Activated T-cell treated with anti-CD3 and anti-CD28 coated beads, Interleukin-2, amount 50 U/mL, for 24 hours (primary cell): ENCODE measurements at regions not wholly inside any gene's neighbourhood (a gene's known extent, or its start where the extent isn't known, plus 50 kb on each side); places are given as distances from the start of the nearest gene placed in this dataset.

Experiments used
- DNase-seq: peaks from one replicate; pipeline ENCODE4 v3.0.0-alpha.2; 2020
- H3K27ac Mint-ChIP-seq: 2 replicates; pipeline ENCODE4 v1.8.0; 2020; ENCODE audit warnings: mild to moderate bottlenecking, mixed read lengths
- H3K27me3 Mint-ChIP-seq: 2 replicates; pipeline ENCODE4 v1.8.0; 2020; ENCODE audit warnings: mixed read lengths
- H3K36me3 Mint-ChIP-seq: 2 replicates; pipeline ENCODE4 v1.8.0; 2020; ENCODE audit warnings: low read depth, mixed read lengths
- H3K4me1 Mint-ChIP-seq: 2 replicates; pipeline ENCODE4 v1.8.0; 2020; ENCODE audit warnings: low read depth, mixed read lengths
- H3K4me3 Mint-ChIP-seq: 2 replicates; pipeline ENCODE4 v1.8.0; 2020; ENCODE audit warnings: mild to moderate bottlenecking, moderate library complexity, mixed read lengths
- H3K9me3 Mint-ChIP-seq: 2 replicates; pipeline ENCODE4 v1.8.0; 2020; ENCODE audit warnings: mixed read lengths

GRCh38 chr13:73957889-73958288, 176.3 kb downstream of the KLF12 start:
- H3K27me3 Mint-ChIP-seq = no peaks in the 10 kb centered on the region
- no peak overlapping the region for H3K27ac Mint-ChIP-seq
- H3K9me3 Mint-ChIP-seq = peaks cover 4% of the 10 kb centered on the region
- DNase-seq = no peak
- peaks cover 55% of the 10 kb centered on the region for H3K4me1 Mint-ChIP-seq
- peaks cover 15% of the 10 kb centered on the region for H3K36me3 Mint-ChIP-seq
- H3K4me3 Mint-ChIP-seq = no peak overlapping the region

- H3K27me3 Mint-ChIP-seq = no peaks in the 10 kb centered on the region
- H3K9me3 Mint-ChIP-seq = peaks cover 2% of the 10 kb centered on the region
- H3K4me3 Mint-ChIP-seq = no peak overlapping the region
- H3K27ac Mint-ChIP-seq = no peak overlapping the region
- no peak for DNase-seq
- H3K36me3 Mint-ChIP-seq = peaks cover 11% of the 10 kb centered on the region
- peaks cover 63% of the 10 kb centered on the region for H3K4me1 Mint-ChIP-seq
These were observed 177.3 kb downstream of the KLF12 start for GRCh38 chr13:73956795-73957408.

DNA sequence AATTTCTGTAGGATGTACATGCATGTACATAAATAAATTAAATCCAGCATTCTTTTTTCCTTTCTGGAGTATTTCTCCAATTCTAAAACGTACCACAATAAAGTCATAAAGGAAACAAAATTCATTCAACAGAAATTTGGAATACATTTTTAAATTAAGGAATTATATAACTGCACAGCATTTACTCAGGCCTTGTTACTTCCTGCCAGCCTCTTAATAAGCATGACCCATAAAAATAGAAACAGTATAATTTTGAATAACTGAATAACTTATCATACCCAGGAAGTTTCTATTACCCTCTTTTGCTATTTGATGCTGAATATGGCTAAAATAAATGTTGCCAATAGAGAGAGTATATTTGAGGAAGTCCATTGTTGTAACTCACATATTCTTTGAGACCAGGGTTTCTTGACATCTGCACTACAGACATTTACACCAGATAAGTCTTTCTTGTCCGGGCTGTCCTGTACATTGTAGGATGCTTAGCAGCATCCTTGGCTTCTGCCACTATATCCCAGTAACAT, 178.2 kb downstream of the KLF12 start:
- H3K4me1 Mint-ChIP-seq = peaks cover 66% of the 10 kb centered on the region
- no peak for DNase-seq
- H3K27ac Mint-ChIP-seq = no peak overlapping the region
- no peak overlapping the region for H3K4me3 Mint-ChIP-seq
- peaks cover 12% of the 10 kb centered on the region for H3K36me3 Mint-ChIP-seq
- H3K9me3 Mint-ChIP-seq = peaks cover 2% of the 10 kb centered on the region
- no peaks in the 10 kb centered on the region for H3K27me3 Mint-ChIP-seq

DNA sequence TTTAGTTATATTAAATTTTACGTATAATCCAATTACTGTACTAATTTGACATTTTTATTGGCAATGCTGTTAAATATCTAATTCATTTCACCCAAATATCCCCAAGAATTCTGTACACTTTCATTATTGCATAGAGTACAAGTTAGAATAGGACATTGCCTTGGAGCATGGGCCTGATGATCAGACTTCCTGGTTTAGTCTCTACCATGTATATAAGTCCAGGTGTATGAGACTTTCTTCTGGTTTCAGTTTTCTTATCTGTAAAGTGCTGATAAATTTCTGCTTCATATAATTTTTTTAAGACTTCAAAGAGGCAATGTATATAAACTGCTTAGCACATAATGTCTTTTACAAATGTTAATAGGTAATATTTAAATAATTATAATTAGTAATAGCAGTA, 179.4 kb downstream of the KLF12 start:
- H3K4me3 Mint-ChIP-seq = no peak overlapping the region
- H3K27me3 Mint-ChIP-seq = no peaks in the 10 kb centered on the region
- DNase-seq = no peak
- peaks cover 15% of the 10 kb centered on the region for H3K36me3 Mint-ChIP-seq
- H3K9me3 Mint-ChIP-seq = peaks cover 2% of the 10 kb centered on the region
- H3K4me1 Mint-ChIP-seq = peaks cover 71% of the 10 kb centered on the region
- no peak overlapping the region for H3K27ac Mint-ChIP-seq

GRCh38 chr13:73952648-73953047, 181.6 kb downstream of the KLF12 start:
- H3K4me1 Mint-ChIP-seq = peaks cover 83% of the 10 kb centered on the region
- peaks cover under 1% of the 10 kb centered on the region for H3K9me3 Mint-ChIP-seq
- H3K27ac Mint-ChIP-seq = peak overlapping the region; percentile 30
- H3K4me3 Mint-ChIP-seq = no peak overlapping the region
- H3K27me3 Mint-ChIP-seq = no peaks in the 10 kb centered on the region
- DNase-seq = no peak
- peaks cover 15% of the 10 kb centered on the region for H3K36me3 Mint-ChIP-seq

GRCh38 chr13:73948848-73949529, 185.2 kb downstream of the KLF12 start:
- Mint-ChIP-seq H3K4me3 (no peak overlapping the region), H3K27ac (peak overlapping the region; percentile 63), H3K4me1 (peaks cover 87% of the 10 kb centered on the region)

DNA sequence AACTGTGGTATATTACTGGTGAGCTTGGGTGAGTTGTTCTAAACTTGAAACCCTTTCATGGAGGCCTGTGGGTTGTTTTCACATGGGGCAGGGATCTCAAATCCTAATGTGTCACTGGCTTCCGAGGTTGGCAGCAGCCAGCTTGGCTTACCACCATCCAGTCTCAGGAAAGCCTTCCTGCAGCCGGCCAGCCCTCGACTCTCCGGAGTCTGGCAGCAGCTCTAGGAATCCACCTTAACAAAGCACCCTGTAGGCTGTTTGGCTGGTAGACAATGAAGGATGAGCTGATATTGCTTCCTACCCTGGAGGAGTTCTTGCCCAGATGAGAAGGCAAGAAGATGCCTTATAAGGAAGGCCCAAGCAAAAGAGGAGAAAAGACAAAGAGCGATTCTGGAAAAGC, 188.3 kb downstream of the KLF12 start:
- H3K4me1 Mint-ChIP-seq = peaks cover 83% of the 10 kb centered on the region
- no peak for DNase-seq
- H3K4me3 Mint-ChIP-seq = no peak overlapping the region
- no peaks in the 10 kb centered on the region for H3K9me3 Mint-ChIP-seq
- H3K27ac Mint-ChIP-seq = no peak overlapping the region
- no peaks in the 10 kb centered on the region for H3K27me3 Mint-ChIP-seq
- H3K36me3 Mint-ChIP-seq = peaks cover 21% of the 10 kb centered on the region

More at GRCh38 chr13:73948848-73949529, 185.2 kb downstream of the KLF12 start:
- no peak for DNase-seq
- Mint-ChIP-seq H3K36me3 (peaks cover 15% of the 10 kb centered on the region), H3K9me3 (no peaks in the 10 kb centered on the region), H3K27me3 (no peaks in the 10 kb centered on the region)

DNA sequence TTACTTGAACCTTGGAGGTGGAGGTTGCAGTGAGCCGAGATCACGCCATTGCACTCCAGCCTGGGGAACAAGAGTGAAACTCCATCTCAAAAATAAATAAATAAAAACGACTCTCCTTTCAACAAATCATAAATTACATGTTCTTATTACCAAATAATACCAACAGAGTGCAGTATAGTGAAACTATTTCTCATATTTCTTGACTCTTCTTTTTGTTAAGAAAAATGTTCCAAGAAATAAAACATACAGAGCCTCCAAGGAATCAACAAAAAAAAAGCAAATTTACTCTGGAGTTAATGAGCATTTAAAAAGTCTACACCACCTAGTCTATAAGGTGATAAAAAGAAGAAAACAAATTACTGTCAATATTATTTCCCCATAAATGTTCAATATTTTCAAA, 188.8 kb downstream of the KLF12 start:
- H3K36me3 Mint-ChIP-seq = peaks cover 24% of the 10 kb centered on the region
- no peaks in the 10 kb centered on the region for H3K27me3 Mint-ChIP-seq
- H3K27ac Mint-ChIP-seq = no peak overlapping the region
- H3K9me3 Mint-ChIP-seq = no peaks in the 10 kb centered on the region
- no peak overlapping the region for H3K4me3 Mint-ChIP-seq
- H3K4me1 Mint-ChIP-seq = peaks cover 83% of the 10 kb centered on the region
- no peak for DNase-seq

GRCh38 chr13:73943965-73944233, 190.3 kb downstream of the KLF12 start:
- H3K27ac Mint-ChIP-seq = peak overlapping the region; percentile 86

DNA sequence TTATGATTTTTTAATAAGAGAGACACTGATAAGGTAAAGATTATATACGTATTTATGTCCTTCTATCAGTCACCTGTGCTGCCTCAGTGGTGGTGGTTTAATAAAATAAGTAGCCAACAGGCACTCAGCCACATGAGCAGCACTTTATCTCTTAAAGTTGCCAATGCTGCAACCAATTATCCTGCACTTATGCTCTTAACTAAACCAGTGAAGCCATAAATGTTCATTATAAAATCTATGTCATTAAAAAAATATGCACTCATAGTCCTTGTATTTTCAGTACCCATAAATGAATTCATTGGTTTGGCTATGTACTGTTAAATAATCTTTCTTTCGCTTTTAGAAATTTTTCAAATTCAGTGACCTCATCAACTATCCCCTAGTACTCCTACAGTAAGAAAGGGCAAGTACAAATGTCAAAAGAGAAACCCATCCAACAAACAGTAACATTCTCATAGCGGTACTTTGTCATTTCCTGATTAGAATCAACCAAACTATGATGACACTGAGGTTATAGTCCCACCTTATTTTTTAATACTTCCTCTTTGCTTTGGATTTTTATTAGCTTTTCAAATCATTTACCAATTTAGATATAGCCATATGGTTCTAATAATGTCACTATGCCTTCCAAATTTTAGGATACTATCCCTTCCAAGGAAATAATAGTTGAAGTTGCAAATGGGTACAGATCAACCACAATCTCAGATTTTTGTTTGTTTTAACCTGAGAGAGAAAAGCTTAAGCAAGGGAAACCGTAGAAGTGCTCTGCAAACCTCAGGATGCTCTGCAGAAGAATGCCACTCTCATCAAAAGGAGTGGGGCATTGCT, 190.9 kb downstream of the KLF12 start:
- Mint-ChIP-seq H3K4me3 (peak overlapping the region; percentile 18), H3K27ac (peak overlapping the region; percentile 86), H3K9me3 (no peaks in the 10 kb centered on the region), H3K4me1 (peaks cover 83% of the 10 kb centered on the region), H3K36me3 (peaks cover 32% of the 10 kb centered on the region), H3K27me3 (no peaks in the 10 kb centered on the region)
- DNase-seq = no peak

More at GRCh38 chr13:73943965-73944233, 190.3 kb downstream of the KLF12 start:
- H3K36me3 Mint-ChIP-seq = peaks cover 28% of the 10 kb centered on the region
- H3K27me3 Mint-ChIP-seq = no peaks in the 10 kb centered on the region
- DNase-seq = no peak
- peaks cover 83% of the 10 kb centered on the region for H3K4me1 Mint-ChIP-seq
- H3K4me3 Mint-ChIP-seq = no peak overlapping the region
- H3K9me3 Mint-ChIP-seq = no peaks in the 10 kb centered on the region

DNA sequence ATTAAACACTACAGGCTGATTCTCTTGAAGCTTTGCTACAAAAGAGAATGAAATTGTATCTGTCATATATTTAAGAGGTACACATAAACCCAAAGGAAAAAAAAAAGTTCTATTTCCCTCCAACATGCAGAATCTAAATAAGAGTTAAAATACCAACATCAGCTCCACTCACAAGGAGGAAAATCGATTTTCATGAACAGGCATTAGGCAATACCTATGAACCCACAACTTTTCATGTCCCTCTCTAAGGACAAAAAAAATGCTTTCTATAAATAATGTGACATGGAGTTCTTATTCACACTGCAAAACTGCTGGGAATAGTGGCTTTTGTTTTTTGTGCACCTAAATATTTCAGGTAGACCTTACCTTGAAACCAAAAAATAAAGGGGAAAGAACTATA, 192.5 kb downstream of the KLF12 start:
- peaks cover 83% of the 10 kb centered on the region for H3K4me1 Mint-ChIP-seq
- no peak overlapping the region for H3K27ac Mint-ChIP-seq
- no peaks in the 10 kb centered on the region for H3K9me3 Mint-ChIP-seq
- no peak overlapping the region for H3K4me3 Mint-ChIP-seq
- no peak for DNase-seq
- no peaks in the 10 kb centered on the region for H3K27me3 Mint-ChIP-seq
- H3K36me3 Mint-ChIP-seq = peaks cover 38% of the 10 kb centered on the region

DNA sequence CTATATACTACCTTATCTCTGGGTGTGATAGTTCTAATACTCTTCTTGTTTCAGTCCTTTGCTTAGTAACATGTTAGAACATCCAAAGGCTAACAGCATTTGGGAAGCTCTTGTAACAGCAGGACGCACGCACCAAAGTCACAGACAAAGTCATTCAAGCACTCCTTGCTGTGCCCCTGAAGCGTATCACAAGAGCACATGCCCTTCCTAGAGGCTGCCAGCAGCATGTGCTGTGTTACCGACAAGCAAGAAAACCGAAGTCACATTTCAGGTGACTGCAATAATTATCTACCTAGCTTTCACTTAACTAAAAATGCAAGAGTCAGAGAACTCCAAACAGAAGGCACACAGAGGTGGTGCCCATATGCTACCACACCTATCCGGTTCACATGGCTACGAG, 194.1 kb downstream of the KLF12 start:
- Mint-ChIP-seq H3K4me3 (no peak overlapping the region), H3K27me3 (no peaks in the 10 kb centered on the region), H3K4me1 (peaks cover 83% of the 10 kb centered on the region), H3K36me3 (peaks cover 51% of the 10 kb centered on the region), H3K9me3 (no peaks in the 10 kb centered on the region), H3K27ac (no peak overlapping the region)
- DNase-seq = no peak

DNA sequence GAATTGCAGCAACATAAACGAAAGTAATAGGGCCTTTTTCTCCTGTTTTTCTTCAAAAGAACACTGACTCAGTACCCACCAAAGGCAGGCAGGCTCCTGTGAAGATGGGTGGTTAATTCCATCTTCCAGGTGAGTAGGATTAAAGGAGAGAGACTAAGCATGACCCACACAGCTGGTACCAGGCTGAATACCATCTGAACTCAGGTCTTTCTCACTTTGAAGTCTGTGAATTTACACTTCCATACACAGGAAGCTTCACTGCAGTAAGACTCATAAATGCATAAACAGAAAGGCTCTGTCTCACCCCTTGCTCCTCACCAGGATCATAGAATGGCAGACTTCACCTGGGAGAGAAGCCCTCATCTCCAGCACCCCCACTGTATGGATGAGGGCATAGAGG, 194.6 kb downstream of the KLF12 start:
- Mint-ChIP-seq H3K36me3 (peaks cover 51% of the 10 kb centered on the region), H3K4me3 (no peak overlapping the region), H3K9me3 (no peaks in the 10 kb centered on the region), H3K27me3 (no peaks in the 10 kb centered on the region), H3K27ac (no peak overlapping the region), H3K4me1 (peaks cover 79% of the 10 kb centered on the region)
- no peak for DNase-seq

GRCh38 chr13:73939071-73939380, 195.2 kb downstream of the KLF12 start:
- H3K27me3 Mint-ChIP-seq = no peaks in the 10 kb centered on the region
- H3K4me1 Mint-ChIP-seq = peaks cover 79% of the 10 kb centered on the region
- no peak overlapping the region for H3K4me3 Mint-ChIP-seq
- no peak for DNase-seq
- no peaks in the 10 kb centered on the region for H3K9me3 Mint-ChIP-seq
- H3K27ac Mint-ChIP-seq = no peak overlapping the region
- H3K36me3 Mint-ChIP-seq = peaks cover 51% of the 10 kb centered on the region
